ENCODE measurements at regions not wholly inside any gene's neighbourhood (a gene's known extent, or its start where the extent isn't known, plus 50 kb on each side); places are given as distances from the start of the nearest gene placed in this dataset.

- no peak overlapping the region for H3K4me3 Mint-ChIP-seq (ENCODE audit: low read depth)
- intact Hi-C loops (cut with micrococcal nuclease), result no loop called here
- H3K36me3 Mint-ChIP-seq (ENCODE audit: low read depth), result no peaks in the 10 kb centered on the region
- peaks cover 6% of the 10 kb centered on the region for H3K4me1 Mint-ChIP-seq (ENCODE audit: low read depth)
- no peak overlapping the region for H3K27ac Mint-ChIP-seq
- H3K27me3 Mint-ChIP-seq (ENCODE audit: low read depth), result peaks cover 4% of the 10 kb centered on the region
- H3K9me3 Mint-ChIP-seq, result no peaks in the 10 kb centered on the region
- DNase-seq (ENCODE audit: low spot score), result no peak
These were observed 84.4 kb upstream of the SPON1 start for GRCh38 chr11:13878077-13878476.

- no peak overlapping the region for H3K27ac Mint-ChIP-seq
- DNase-seq (ENCODE audit: low spot score), result no peak
- H3K9me3 Mint-ChIP-seq, result no peaks in the 10 kb centered on the region
- intact Hi-C loops (cut with micrococcal nuclease), result no loop called here
- no peak overlapping the region for H3K4me3 Mint-ChIP-seq (ENCODE audit: low read depth)
- H3K27me3 Mint-ChIP-seq (ENCODE audit: low read depth), result peaks cover 5% of the 10 kb centered on the region
- no peaks in the 10 kb centered on the region for H3K36me3 Mint-ChIP-seq (ENCODE audit: low read depth)
- peaks cover 9% of the 10 kb centered on the region for H3K4me1 Mint-ChIP-seq (ENCODE audit: low read depth)
These were observed 81.9 kb upstream of the SPON1 start for GRCh38 chr11:13880634-13881033.

GRCh38 chr11:13881226-13881905, 81.2 kb upstream of the SPON1 start:
- Mint-ChIP-seq H3K4me1 (ENCODE audit: low read depth) (peaks cover 9% of the 10 kb centered on the region), H3K36me3 (ENCODE audit: low read depth) (no peaks in the 10 kb centered on the region), H3K4me3 (ENCODE audit: low read depth) (no peak overlapping the region), H3K9me3 (no peaks in the 10 kb centered on the region), H3K27me3 (ENCODE audit: low read depth) (peaks cover 5% of the 10 kb centered on the region), H3K27ac (no peak overlapping the region)
- intact Hi-C loops (cut with micrococcal nuclease), result no loop called here
- DNase-seq (ENCODE audit: low spot score), result no peak

- H3K4me3 Mint-ChIP-seq (ENCODE audit: low read depth), result no peak overlapping the region
- intact Hi-C loops (cut with micrococcal nuclease), result no loop called here
- no peaks in the 10 kb centered on the region for H3K36me3 Mint-ChIP-seq (ENCODE audit: low read depth)
- peaks cover 7% of the 10 kb centered on the region for H3K4me1 Mint-ChIP-seq (ENCODE audit: low read depth)
- peaks cover 7% of the 10 kb centered on the region for H3K27me3 Mint-ChIP-seq (ENCODE audit: low read depth)
- no peak for DNase-seq (ENCODE audit: low spot score)
- H3K27ac Mint-ChIP-seq, result no peak overlapping the region
- H3K9me3 Mint-ChIP-seq, result peaks cover 8% of the 10 kb centered on the region
These were observed 79.5 kb upstream of the SPON1 start for GRCh38 chr11:13883042-13883441.

GRCh38 chr11:13883589-13883988, 78.9 kb upstream of the SPON1 start:
- intact Hi-C loops (cut with micrococcal nuclease), result no loop called here
- H3K27me3 Mint-ChIP-seq (ENCODE audit: low read depth), result peaks cover 7% of the 10 kb centered on the region

GRCh38 chr11:13884158-13884799, 78.2 kb upstream of the SPON1 start:
- Mint-ChIP-seq H3K9me3 (peaks cover 8% of the 10 kb centered on the region), H3K4me3 (ENCODE audit: low read depth) (no peak overlapping the region), H3K27me3 (ENCODE audit: low read depth) (peaks cover 8% of the 10 kb centered on the region), H3K27ac (no peak overlapping the region), H3K4me1 (ENCODE audit: low read depth) (peaks cover 7% of the 10 kb centered on the region), H3K36me3 (ENCODE audit: low read depth) (no peaks in the 10 kb centered on the region)
- intact Hi-C loops (cut with micrococcal nuclease), result no loop called here
- no peak for DNase-seq (ENCODE audit: low spot score)

More at GRCh38 chr11:13883589-13883988, 78.9 kb upstream of the SPON1 start:
- DNase-seq (ENCODE audit: low spot score), result no peak
- H3K27ac Mint-ChIP-seq, result no peak overlapping the region
- H3K36me3 Mint-ChIP-seq (ENCODE audit: low read depth), result no peaks in the 10 kb centered on the region
- peaks cover 7% of the 10 kb centered on the region for H3K4me1 Mint-ChIP-seq (ENCODE audit: low read depth)
- H3K9me3 Mint-ChIP-seq, result peaks cover 8% of the 10 kb centered on the region
- no peak overlapping the region for H3K4me3 Mint-ChIP-seq (ENCODE audit: low read depth)

- peaks cover 8% of the 10 kb centered on the region for H3K27me3 Mint-ChIP-seq (ENCODE audit: low read depth)
These were observed 77.4 kb upstream of the SPON1 start for GRCh38 chr11:13885083-13885482.

GRCh38 chr11:13889552-13890249, 72.8 kb upstream of the SPON1 start:
- Mint-ChIP-seq H3K27me3 (ENCODE audit: low read depth) (peaks cover 18% of the 10 kb centered on the region), H3K9me3 (peaks cover 8% of the 10 kb centered on the region), H3K27ac (no peak overlapping the region), H3K4me3 (ENCODE audit: low read depth) (no peak overlapping the region), H3K4me1 (ENCODE audit: low read depth) (no peaks in the 10 kb centered on the region), H3K36me3 (ENCODE audit: low read depth) (no peaks in the 10 kb centered on the region)
- no peak for DNase-seq (ENCODE audit: low spot score)
- intact Hi-C loops (cut with micrococcal nuclease), result no loop called here

More at GRCh38 chr11:13885083-13885482, 77.4 kb upstream of the SPON1 start:
- Mint-ChIP-seq H3K9me3 (peaks cover 8% of the 10 kb centered on the region), H3K4me3 (ENCODE audit: low read depth) (no peak overlapping the region), H3K27ac (no peak overlapping the region), H3K4me1 (ENCODE audit: low read depth) (peaks cover 7% of the 10 kb centered on the region), H3K36me3 (ENCODE audit: low read depth) (no peaks in the 10 kb centered on the region)
- DNase-seq (ENCODE audit: low spot score), result no peak
- intact Hi-C loops (cut with micrococcal nuclease), result no loop called here

- peaks cover 6% of the 10 kb centered on the region for H3K9me3 Mint-ChIP-seq
- H3K36me3 Mint-ChIP-seq (ENCODE audit: low read depth), result no peaks in the 10 kb centered on the region
- no peak overlapping the region for H3K27ac Mint-ChIP-seq
- no peak for DNase-seq (ENCODE audit: low spot score)
- no peak overlapping the region for H3K4me3 Mint-ChIP-seq (ENCODE audit: low read depth)
- H3K27me3 Mint-ChIP-seq (ENCODE audit: low read depth), result peaks cover 18% of the 10 kb centered on the region
- no peaks in the 10 kb centered on the region for H3K4me1 Mint-ChIP-seq (ENCODE audit: low read depth)
- intact Hi-C loops (cut with micrococcal nuclease), result no loop called here
These were observed 70.6 kb upstream of the SPON1 start for GRCh38 chr11:13891911-13892310.

GRCh38 chr11:13896175-13896980, 66.1 kb upstream of the SPON1 start:
- no peak overlapping the region for H3K27ac Mint-ChIP-seq
- H3K9me3 Mint-ChIP-seq, result no peaks in the 10 kb centered on the region
- H3K27me3 Mint-ChIP-seq (ENCODE audit: low read depth), result peaks cover 23% of the 10 kb centered on the region
- no peak overlapping the region for H3K4me3 Mint-ChIP-seq (ENCODE audit: low read depth)
- H3K4me1 Mint-ChIP-seq (ENCODE audit: low read depth), result no peaks in the 10 kb centered on the region
- no peak for DNase-seq (ENCODE audit: low spot score)
- intact Hi-C loops (cut with micrococcal nuclease), result no loop called here
- no peaks in the 10 kb centered on the region for H3K36me3 Mint-ChIP-seq (ENCODE audit: low read depth)

GRCh38 chr11:13896981-13897353, 65.6 kb upstream of the SPON1 start:
- Mint-ChIP-seq H3K27me3 (ENCODE audit: low read depth) (peaks cover 19% of the 10 kb centered on the region), H3K4me1 (ENCODE audit: low read depth) (no peaks in the 10 kb centered on the region), H3K36me3 (ENCODE audit: low read depth) (no peaks in the 10 kb centered on the region), H3K4me3 (ENCODE audit: low read depth) (no peak overlapping the region), H3K27ac (no peak overlapping the region), H3K9me3 (no peaks in the 10 kb centered on the region)
- no peak for DNase-seq (ENCODE audit: low spot score)
- intact Hi-C loops (cut with micrococcal nuclease), result no loop called here

GRCh38 chr11:13897646-13898276, 64.8 kb upstream of the SPON1 start:
- DNase-seq (ENCODE audit: low spot score), result no peak
- intact Hi-C loops (cut with micrococcal nuclease), result no loop called here
- Mint-ChIP-seq H3K4me3 (ENCODE audit: low read depth) (no peak overlapping the region), H3K36me3 (ENCODE audit: low read depth) (no peaks in the 10 kb centered on the region), H3K4me1 (ENCODE audit: low read depth) (no peaks in the 10 kb centered on the region), H3K27me3 (ENCODE audit: low read depth) (peaks cover 17% of the 10 kb centered on the region), H3K9me3 (no peaks in the 10 kb centered on the region), H3K27ac (no peak overlapping the region)

Measured in activated T-helper 2 cell treated with anti-CD3 and anti-CD28 coated beads, Interferon-gamma antibody, Interleukin-2, Interleukin-4, amounts not matched to agents 10 μg/mL and 5 μg/mL and 100 μg/mL, durations not matched to agents 14 hours and 24 hours and 36 hours (primary cell).